ENCODE measurements at regions not wholly inside any gene's neighbourhood (a gene's known extent, or its start where the extent isn't known, plus 50 kb on each side); places are given as distances from the start of the nearest gene placed in this dataset.

GRCh38 chr5:4114452-4114851, 518.8 kb downstream of the IRX1 start:
- TF ChIP-seq PRDM1 (tag by site-specific recombination; IDR thresholded peaks at IDR 0.05) (no peak), ZNF843 (tag by site-specific recombination; IDR thresholded peaks at IDR 0.05) (no peak), REST (tag by site-specific recombination; IDR thresholded peaks at IDR 0.05) (no peak), AEBP2 (tag by site-specific recombination; IDR thresholded peaks at IDR 0.05; ENCODE audit: borderline replicate concordance) (no peak), ZNF394 (tag by site-specific recombination; IDR thresholded peaks at IDR 0.05; ENCODE audit: borderline replicate concordance) (no peak), ZSCAN5A (tag by site-specific recombination; IDR thresholded peaks at IDR 0.05) (no peak), REPIN1 (tag by site-specific recombination; IDR thresholded peaks at IDR 0.05; ENCODE audit: low read depth) (no peak), KLF8 (tag by site-specific recombination; IDR thresholded peaks at IDR 0.05) (no peak), ZNF24 (tag by site-specific recombination; IDR thresholded peaks at IDR 0.05) (no peak), ZSCAN4 (tag by site-specific recombination; IDR thresholded peaks at IDR 0.05) (no peak), OSR2 (tag by site-specific recombination; IDR thresholded peaks at IDR 0.05) (no peak), ZEB2 (tag by site-specific recombination; IDR thresholded peaks at IDR 0.05) (no peak), ZFP37 (tag by site-specific recombination; IDR thresholded peaks at IDR 0.05) (no peak), MZF1 (tag by site-specific recombination; IDR thresholded peaks at IDR 0.05; ENCODE audit: borderline replicate concordance) (no peak), ZNF146 (tag by site-specific recombination; IDR thresholded peaks at IDR 0.05) (no peak), ZNF692 (tag by site-specific recombination; IDR thresholded peaks at IDR 0.05) (no peak), ZNF645 (tag by site-specific recombination; IDR thresholded peaks at IDR 0.05) (no peak), ZNF704 (tag by site-specific recombination; IDR thresholded peaks at IDR 0.05) (no peak)
- H3K4me3 ChIP-seq (ENCODE audit: low read depth, low read length) = no peak overlapping the region
- H3K9me3 ChIP-seq (ENCODE audit: control insufficient read depth, insufficient read depth, low read depth, low read length) = no peaks in the 10 kb centered on the region
- no peaks in the 10 kb centered on the region for H3K36me3 ChIP-seq (ENCODE audit: control insufficient read depth in 2 of 2, insufficient read depth in 1 of 2, low read length in 2 of 2)
- ChIA-PET POLR2A (no interaction called here), CTCF (interaction anchor here (0.7 kb wide), 1 partner anchor 91 kb away, joined by 5 read pairs; no protein-coding TSS in a partner anchor)
- H3K4me1 ChIP-seq (ENCODE audit: control insufficient read depth, insufficient read depth, low read length) = no peaks in the 10 kb centered on the region
- H3K27ac ChIP-seq (ENCODE audit: extremely low read depth, low read depth, low read length) = no peak overlapping the region
